H1 (cell line): ENCODE measurements at regions not wholly inside any gene's neighbourhood (a gene's known extent, or its start where the extent isn't known, plus 50 kb on each side); places are given as distances from the start of the nearest gene placed in this dataset.

Experiments used
- CREB1 ChIP-seq: IDR thresholded peaks from 2 replicates; pipeline ENCODE4 v1.6.1; 2012; ENCODE audit warnings: inconsistent platforms
- EZH2 ChIP-seq: fragments of 200-600 bp; sonication (generic); IDR thresholded peaks from 2 replicates; pipeline ENCODE4 v1.7.1; 2012; ENCODE audit warnings: low read depth, mild to moderate bottlenecking, moderate library complexity, low read length, inconsistent platforms; ENCODE audit not compliant: severe bottlenecking
- MAFK ChIP-seq: IDR thresholded peaks from 2 replicates; pipeline ENCODE4 v1.6.1; 2012; ENCODE audit warnings: low read depth, mild to moderate bottlenecking, improper control_type of control experiment, low read length
- POLR2A ChIP-seq, 2 experiments: IDR thresholded peaks; 1 replicate in 1 of 2; 2 replicates in 1 of 2; pipeline ENCODE4 v1.6.1; 2011; ENCODE audit warnings: low read depth in 2 of 2, low read length in 2 of 2, mild to moderate bottlenecking in 2 of 2; ENCODE audit errors: control extremely low read depth in 1 of 2
- RNF2 ChIP-seq: fragments of 200-900, 300-1000 bp; sonication (generic); IDR thresholded peaks from 2 replicates; pipeline ENCODE4 v1.7.1; 2016; ENCODE audit warnings: borderline replicate concordance, low read depth, mild to moderate bottlenecking, antibody characterized with exemption, low read length; ENCODE audit not compliant: poor library complexity, severe bottlenecking; ENCODE audit errors: missing control alignments
- SUZ12 ChIP-seq: fragments of 200-600 bp; sonication (generic); IDR thresholded peaks from 2 replicates; pipeline ENCODE4 v1.6.1; 2012; ENCODE audit warnings: mild to moderate bottlenecking, inconsistent platforms, low read length, moderate library complexity, mixed read lengths
- TF ChIP-seq, protein P1 (sequence below): fragments of 300-600 bp; sonication (generic); IDR thresholded peaks from 2 replicates; pipeline ENCODE4 v1.7.1; 2012; ENCODE audit warnings: low read length, moderate library complexity, mild to moderate bottlenecking, inconsistent platforms; ENCODE audit not compliant: insufficient replicate concordance

DNA sequence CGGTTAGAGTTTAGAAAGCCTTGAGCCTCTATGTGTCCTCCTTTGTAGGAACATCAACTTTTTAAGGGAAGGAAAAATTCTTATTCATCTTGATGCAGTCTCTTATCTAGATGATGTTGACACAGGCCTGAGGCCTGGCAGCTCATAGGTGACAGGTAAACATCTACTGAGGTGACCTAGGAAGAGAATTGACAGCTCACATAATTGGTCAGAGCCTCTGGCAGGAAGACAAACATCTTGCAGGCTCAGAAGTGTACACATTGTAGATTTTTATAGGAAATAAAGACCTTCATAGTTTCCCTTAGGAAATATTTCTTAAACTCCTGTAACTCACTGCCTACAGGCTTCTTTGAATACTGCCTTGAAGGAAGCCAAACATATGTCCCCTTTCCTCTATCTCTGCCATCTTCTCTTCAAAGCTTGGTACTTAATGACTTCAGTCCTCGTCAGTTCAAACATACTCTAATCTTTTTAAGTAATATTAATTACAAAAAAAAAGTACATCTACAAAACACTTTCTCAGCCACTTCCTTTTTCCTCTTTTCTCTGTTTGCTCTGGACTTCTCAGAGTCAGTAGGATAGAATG is 341.3 kb downstream of the TBL1XR1 start (continued):
- TF ChIP-seq, protein P1, sequence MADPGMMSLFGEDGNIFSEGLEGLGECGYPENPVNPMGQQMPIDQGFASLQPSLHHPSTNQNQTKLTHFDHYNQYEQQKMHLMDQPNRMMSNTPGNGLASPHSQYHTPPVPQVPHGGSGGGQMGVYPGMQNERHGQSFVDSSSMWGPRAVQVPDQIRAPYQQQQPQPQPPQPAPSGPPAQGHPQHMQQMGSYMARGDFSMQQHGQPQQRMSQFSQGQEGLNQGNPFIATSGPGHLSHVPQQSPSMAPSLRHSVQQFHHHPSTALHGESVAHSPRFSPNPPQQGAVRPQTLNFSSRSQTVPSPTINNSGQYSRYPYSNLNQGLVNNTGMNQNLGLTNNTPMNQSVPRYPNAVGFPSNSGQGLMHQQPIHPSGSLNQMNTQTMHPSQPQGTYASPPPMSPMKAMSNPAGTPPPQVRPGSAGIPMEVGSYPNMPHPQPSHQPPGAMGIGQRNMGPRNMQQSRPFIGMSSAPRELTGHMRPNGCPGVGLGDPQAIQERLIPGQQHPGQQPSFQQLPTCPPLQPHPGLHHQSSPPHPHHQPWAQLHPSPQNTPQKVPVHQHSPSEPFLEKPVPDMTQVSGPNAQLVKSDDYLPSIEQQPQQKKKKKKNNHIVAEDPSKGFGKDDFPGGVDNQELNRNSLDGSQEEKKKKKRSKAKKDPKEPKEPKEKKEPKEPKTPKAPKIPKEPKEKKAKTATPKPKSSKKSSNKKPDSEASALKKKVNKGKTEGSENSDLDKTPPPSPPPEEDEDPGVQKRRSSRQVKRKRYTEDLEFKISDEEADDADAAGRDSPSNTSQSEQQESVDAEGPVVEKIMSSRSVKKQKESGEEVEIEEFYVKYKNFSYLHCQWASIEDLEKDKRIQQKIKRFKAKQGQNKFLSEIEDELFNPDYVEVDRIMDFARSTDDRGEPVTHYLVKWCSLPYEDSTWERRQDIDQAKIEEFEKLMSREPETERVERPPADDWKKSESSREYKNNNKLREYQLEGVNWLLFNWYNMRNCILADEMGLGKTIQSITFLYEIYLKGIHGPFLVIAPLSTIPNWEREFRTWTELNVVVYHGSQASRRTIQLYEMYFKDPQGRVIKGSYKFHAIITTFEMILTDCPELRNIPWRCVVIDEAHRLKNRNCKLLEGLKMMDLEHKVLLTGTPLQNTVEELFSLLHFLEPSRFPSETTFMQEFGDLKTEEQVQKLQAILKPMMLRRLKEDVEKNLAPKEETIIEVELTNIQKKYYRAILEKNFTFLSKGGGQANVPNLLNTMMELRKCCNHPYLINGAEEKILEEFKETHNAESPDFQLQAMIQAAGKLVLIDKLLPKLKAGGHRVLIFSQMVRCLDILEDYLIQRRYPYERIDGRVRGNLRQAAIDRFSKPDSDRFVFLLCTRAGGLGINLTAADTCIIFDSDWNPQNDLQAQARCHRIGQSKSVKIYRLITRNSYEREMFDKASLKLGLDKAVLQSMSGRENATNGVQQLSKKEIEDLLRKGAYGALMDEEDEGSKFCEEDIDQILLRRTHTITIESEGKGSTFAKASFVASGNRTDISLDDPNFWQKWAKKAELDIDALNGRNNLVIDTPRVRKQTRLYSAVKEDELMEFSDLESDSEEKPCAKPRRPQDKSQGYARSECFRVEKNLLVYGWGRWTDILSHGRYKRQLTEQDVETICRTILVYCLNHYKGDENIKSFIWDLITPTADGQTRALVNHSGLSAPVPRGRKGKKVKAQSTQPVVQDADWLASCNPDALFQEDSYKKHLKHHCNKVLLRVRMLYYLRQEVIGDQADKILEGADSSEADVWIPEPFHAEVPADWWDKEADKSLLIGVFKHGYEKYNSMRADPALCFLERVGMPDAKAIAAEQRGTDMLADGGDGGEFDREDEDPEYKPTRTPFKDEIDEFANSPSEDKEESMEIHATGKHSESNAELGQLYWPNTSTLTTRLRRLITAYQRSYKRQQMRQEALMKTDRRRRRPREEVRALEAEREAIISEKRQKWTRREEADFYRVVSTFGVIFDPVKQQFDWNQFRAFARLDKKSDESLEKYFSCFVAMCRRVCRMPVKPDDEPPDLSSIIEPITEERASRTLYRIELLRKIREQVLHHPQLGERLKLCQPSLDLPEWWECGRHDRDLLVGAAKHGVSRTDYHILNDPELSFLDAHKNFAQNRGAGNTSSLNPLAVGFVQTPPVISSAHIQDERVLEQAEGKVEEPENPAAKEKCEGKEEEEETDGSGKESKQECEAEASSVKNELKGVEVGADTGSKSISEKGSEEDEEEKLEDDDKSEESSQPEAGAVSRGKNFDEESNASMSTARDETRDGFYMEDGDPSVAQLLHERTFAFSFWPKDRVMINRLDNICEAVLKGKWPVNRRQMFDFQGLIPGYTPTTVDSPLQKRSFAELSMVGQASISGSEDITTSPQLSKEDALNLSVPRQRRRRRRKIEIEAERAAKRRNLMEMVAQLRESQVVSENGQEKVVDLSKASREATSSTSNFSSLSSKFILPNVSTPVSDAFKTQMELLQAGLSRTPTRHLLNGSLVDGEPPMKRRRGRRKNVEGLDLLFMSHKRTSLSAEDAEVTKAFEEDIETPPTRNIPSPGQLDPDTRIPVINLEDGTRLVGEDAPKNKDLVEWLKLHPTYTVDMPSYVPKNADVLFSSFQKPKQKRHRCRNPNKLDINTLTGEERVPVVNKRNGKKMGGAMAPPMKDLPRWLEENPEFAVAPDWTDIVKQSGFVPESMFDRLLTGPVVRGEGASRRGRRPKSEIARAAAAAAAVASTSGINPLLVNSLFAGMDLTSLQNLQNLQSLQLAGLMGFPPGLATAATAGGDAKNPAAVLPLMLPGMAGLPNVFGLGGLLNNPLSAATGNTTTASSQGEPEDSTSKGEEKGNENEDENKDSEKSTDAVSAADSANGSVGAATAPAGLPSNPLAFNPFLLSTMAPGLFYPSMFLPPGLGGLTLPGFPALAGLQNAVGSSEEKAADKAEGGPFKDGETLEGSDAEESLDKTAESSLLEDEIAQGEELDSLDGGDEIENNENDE, result no peak
- TF ChIP-seq SUZ12 (no peak), MAFK (no peak), EZH2 (no peak), CREB1 (no peak), POLR2A (IDR thresholded peaks at IDR 0.05; ENCODE audit: control extremely low read depth in 1 of 2, low read depth in 2 of 2, low read length in 2 of 2) (no peak), RNF2 (no peak)
